CD4-positive, alpha-beta T cell treated with Interleukin-15 for 4 hours (primary cell): ENCODE measurements at regions not wholly inside any gene's neighbourhood (a gene's known extent, or its start where the extent isn't known, plus 50 kb on each side); places are given as distances from the start of the nearest gene placed in this dataset.
"Not testable (repeated sequence)": the region's sequence is repeated elsewhere in the genome, so short reads cannot be mapped to it uniquely, and the experiment has no call there.

Experiments
- DNase-seq: peaks from one replicate; pipeline ENCODE4 v3.0.0-alpha.2; 2020; ENCODE audit warnings: low spot score

DNA sequence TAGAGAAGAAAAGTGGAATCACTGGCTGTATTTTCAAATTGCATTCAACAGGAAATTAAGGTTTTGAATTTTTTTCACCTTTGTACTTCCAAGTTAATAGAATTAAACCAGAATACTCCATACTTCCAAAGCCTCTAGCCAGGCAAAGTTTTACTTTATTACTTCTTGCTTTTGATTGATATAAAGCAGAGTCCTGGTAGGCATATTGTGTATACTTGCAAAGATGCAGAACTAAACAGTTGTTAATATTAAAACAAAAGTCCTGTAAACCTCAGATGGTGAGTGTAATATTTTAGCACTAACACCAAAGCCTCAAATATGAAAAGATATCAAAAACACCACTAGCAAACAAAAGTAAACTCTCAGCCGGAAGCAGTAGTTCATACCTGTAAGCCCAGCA is 107.2 kb upstream of the C2CD4B start:
- no peak for DNase-seq

DNA sequence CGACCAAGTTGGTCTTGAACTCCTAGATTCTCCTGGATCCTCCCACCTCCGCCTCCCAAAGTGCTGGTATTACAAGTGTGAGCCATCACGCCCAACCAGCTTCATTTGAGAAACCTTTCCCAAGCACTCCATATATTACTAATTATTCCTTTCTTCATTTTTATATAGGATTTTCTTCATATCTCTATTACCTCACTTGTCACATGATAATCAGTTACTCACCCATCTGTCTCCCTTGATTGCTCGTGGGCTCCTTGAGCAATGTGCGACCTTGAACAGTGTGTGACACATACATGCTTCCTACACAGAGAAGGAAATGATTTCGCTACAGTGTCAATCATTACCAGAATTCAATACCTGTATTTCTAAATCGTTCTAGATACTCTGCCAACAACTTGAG is 110.7 kb upstream of the C2CD4B start:
- no peak for DNase-seq

DNA sequence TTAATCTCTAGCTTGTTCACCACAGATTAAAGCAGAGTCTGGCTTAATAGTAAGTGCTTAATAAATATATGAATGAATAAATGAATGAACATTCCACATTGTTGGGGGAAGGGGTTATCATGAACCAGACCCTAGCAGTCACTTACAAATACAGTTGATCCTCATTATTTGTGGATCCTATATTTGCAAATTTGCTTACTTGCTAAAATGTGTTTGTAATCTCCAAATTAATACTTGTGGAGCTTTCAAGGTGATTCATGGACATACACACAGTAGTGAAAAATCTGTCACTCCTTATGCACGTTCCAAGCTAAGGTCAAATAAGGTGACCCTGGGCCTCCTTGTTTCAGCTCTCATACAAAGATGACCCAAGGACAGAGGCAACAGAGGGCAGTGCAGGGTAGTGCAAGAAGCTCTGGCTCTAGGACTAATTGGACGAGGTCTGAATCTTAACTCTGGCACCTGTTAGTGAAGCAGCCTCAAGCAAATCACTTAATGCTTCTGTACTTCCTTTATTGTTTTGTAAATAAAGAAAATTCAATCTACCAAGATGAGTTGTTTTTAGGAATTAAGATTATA is 112.8 kb upstream of the C2CD4B start:
- DNase-seq, result no peak

DNA sequence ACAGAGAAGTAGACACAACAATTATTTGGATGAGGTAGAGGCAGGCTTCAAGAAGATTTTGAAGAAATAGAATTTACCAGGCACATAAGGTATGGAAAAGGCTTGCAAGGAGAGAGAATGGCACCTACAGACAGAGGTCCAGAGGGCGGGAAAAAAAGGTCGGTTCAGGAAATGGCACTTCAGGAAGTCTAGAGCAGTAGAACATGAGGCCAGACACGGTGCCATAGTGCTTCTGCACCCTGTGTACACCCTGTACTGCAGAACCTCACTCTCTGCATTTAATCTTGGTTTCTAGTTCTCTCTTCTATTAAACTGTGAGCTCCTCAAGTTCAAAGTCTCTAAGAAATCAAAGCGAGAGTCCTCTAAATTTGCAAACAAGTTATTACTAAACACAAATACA is 113.4 kb upstream of the C2CD4B start:
- DNase-seq, result no peak

DNA sequence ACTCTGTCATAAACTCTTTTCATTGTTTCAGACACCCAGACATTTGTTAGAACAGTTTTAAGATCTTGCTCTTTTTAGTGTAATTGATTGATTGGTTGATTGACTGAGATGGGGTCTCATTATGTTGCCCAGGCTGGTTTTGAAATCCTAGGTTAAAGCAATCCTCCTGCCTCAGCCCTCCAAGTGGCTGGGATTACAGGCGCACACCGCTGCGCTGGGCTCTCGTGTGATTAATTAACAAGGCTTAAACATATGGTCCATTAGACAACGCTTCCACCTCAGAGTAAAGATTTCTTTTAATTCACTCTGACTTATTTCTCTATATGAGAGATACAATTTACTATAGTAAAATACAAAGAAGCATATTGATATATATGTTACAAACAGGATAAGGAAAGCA is 114.0 kb upstream of the C2CD4B start:
- DNase-seq, result no peak

DNA sequence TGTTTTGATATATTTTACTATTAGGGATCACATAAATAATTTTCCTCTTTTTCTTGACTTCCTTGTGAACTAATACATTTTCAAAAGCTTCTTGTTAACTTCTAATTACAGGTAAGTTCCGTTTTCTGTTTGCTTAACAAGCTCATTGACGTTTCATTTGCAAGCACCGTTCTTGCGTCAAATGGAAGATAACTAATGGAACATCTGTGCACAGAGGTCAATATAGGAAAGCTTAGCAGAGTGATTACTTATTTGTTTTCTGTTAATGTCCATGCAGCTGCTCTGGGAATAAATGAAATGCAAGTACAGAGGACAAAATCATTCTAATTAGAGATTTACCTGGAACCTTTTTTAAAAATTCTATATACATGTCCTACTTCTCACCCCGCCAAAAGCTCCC is 115.5 kb upstream of the C2CD4B start:
- no peak for DNase-seq

DNA sequence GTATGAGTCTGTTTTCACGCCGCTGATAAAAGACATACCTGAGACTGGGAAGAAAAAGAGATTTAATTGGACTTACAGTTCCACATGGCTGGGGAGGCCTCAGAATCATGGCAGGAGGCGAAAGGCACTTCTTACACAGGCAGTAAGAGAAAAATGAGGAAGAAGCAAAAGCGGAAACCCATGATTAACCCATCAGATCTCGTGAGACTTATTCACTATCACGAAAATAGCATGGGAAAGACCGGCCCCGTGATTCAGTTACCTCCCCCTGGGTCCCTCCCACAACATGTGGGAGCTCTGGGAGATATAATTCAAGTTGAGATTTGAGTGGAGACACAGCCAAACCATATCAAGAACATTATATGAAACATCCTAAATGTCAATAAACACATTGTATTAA is 116.7 kb upstream of the C2CD4B start:
- DNase-seq, result not testable (repeated sequence)

DNA sequence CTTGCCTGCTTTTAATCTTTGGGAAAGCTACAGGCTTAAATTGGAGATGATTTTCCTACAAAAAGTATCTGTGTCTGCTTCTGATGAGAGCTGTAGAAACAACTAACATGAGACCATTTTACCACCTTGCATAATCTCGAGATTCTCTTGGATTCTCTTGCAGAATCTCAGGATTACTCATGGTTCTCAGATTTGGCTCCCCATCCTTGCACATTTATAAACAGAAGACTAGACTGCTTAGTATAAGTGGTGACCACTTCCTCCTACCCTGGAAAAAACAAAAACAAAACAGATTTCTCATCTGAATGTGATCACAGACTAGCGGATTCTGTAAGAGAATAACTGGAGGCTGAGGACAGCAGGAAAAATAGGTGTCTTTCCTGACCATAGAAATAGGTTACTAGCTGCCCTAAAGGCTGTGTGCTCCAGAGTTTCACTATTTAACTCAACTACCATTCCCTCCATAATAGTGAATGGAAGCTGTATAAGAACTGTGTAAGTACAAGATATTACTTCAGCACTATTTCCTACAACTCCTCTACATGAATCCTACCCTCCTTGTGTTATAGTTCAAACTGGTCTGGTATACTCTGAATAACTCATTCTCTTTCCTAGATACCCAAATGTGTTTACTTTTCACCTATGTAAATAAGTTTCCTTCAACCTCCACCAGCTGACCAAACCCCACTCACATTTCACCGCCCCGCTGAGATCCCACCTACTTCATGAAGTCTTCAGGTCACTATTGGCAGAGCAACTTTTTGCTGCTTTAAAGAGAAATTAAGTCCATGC is 122.2 kb upstream of the C2CD4B start:
- no peak for DNase-seq

DNA sequence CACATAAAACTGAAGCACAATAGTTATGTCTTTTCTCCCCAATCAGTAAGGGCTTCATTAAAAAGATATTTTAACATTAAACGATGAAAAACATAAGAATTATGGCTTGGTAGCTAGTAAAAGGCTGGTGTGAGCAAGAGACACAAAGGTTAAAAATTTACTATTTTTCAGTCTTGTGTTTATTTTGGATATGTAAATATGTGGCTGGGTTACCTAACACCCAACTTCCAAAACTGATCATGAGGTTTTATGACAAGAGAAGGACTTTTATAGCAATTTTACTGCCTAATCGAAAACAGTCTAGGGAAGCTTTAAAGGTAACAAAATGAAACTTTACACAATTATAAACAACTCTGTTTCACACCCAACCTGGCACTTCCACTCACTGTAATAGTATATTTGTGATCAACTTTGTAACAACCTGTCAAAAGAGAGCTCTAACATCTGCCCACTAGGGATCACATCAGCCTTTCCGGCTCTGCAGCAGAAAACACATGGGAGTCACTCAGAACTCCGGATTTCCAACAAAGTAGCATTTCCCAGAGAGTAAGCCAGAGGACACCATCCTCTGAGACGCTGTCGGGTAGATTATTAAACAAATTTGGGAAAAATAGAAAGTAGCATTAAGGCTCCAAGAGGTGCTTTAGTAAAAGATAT is 123.4 kb upstream of the C2CD4B start:
- no peak for DNase-seq

DNA sequence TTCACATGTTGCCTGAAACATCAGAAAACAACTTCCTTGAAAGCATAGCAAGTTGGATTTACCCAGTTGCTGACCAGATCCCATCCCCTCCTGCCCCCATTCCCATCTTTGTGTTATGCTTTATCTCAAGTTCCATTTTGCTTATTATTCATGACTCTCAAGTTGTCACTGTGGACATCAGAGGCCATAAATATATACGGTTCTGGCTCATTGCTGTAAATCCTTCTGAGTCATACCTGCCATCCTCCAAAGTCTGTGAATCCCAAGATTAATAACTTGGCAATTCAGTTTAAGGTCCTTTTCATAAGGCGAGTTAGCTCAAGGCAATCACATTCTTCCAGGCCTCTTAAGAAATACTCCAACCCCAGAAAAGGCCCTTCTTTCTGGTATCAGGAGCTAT is 126.2 kb upstream of the C2CD4B start:
- no peak for DNase-seq

DNA sequence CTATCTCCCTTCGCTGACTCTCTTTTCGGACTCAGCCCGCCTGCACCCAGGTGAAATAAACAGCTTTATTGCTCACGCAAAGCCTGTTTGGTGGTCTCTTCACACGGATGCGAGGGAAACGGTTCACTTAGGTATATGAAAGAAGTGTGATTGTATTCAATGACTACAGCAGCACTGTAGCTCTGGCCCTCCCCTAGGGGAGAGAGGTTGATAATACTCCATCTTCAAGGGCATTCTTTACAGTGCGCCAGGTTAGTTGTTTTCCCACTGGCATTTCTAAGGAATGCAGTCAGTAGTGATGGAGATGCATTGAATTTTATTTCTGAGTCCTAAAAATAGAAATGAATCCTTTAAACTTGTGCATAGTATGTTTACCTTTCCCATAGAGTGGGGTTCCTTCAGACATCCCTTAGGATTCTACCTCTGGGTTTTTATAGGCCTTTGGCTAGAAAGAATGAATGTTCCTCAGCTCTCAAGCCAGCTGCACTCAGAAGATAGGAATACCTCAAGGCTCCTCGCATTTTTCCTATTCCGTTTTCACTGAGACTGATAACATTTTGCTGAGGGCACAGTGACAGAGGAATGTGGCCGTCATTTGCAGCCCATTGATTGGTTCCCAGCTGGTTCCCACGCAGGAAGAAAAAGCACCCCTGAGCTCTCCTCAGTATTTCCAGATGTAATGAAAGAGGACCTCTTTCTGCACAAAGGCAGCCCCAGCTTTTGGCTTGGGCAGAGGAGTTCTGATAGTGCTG is 131.8 kb upstream of the C2CD4B start:
- no peak for DNase-seq

DNA sequence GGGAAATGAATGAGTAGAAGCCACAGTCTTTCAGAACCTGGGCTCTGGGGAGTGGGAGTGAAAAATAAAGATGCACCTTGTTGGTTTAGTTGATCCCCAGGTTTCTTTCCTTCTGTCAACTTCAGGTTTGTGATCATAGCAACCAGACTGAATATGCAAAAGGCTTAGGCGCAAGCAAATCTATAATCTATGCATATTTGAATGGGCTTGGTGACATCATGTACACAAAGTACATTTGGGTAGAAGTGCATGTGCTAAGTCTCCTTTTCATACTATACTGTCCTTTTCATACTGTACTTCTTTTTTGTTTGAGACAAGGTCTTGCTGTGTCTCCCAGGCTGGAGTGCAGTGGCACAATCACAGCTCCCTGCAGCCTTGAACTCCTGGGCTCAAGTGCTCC is 132.4 kb upstream of the C2CD4B start:
- DNase-seq, result no peak

DNA sequence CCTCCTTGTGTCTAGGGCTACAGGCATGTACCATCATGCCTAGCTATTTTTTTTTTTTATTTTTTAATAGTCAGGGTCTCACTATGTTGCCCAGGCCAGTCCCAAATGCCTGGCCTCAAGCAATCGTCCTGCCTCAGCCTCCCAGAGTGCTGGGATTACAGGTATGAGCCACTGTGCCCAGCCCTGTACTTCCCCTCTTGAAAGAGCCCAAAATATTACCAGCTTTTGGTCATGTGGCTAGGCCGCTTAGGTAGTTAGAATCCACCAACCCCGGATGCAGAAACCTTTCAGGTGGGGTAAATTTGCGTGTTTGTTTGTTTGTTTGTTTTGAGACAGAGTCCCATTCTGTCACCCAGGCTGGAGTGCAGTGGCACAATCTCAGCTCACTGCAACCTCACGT is 132.8 kb upstream of the C2CD4B start:
- no peak for DNase-seq

DNA sequence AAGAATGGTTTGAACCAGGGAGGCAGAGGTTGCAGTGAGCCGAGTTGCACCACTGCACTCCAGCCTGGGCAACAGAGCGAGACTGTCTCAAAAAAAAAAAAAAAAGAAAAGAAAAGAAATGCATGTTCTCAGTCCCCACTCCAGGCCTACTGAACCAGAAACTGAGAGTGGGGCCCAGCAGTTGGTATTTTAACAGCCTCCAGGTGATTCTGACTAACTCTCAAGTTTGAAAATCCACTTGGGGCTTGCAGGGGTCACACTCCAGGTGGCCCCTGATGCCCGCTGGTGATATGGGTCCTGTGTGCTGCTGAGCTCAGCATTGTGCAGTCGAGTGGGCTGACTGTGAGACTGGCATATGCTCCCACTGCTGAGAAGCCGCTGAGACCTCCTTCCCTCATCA is 133.7 kb upstream of the C2CD4B start:
- no peak for DNase-seq

DNA sequence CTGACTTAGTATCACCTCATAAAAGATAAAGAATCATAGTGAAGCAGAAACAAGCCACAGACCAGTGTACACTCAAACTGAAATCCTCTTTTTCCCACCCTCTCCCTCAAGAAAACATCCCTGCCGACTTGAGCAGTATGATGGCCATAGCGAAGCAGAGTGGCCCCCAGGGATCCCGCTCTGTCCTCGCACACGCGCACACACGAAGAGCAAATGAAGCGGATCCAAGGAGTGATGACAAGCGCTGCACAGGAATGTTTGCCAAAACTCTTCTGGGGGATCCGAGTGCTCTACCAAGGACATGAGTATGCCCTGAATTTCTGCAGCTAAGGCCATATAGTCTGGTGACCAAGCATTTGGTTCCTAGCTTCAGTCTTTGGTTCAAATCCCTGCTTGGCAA is 134.5 kb upstream of the C2CD4B start:
- no peak for DNase-seq

DNA sequence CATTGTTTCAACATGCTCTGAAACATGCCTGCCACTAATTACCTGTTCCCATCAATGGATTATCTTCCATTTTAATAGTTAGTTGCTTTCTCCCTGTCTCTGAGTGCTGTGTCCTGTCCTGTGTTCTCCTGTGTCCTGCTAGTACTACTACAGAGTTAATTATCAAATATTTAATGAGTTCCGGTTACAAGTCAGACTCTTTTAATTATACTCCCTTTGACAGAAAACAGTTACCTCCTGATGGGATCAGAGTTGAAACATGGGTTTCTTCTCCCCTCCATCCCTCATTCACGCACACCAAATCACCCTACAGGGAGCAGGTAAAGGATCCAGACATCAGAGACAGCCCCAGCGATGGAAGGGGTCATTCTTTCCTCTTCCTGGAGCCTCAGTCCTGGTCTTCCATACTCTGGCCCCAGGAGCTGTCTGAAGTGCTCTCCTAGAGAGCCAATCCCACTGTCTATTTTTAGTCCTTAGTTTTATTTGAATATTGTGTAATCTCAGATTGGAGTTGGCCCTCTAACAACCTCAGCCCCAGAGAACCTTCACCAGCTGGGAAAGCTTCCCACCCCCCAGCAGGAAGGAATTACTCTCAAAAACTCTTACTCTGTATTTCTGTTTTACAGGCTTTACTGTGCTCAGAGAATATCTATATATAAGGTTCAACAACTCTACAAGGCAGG is 137.0 kb upstream of the C2CD4B start:
- no peak for DNase-seq

DNA sequence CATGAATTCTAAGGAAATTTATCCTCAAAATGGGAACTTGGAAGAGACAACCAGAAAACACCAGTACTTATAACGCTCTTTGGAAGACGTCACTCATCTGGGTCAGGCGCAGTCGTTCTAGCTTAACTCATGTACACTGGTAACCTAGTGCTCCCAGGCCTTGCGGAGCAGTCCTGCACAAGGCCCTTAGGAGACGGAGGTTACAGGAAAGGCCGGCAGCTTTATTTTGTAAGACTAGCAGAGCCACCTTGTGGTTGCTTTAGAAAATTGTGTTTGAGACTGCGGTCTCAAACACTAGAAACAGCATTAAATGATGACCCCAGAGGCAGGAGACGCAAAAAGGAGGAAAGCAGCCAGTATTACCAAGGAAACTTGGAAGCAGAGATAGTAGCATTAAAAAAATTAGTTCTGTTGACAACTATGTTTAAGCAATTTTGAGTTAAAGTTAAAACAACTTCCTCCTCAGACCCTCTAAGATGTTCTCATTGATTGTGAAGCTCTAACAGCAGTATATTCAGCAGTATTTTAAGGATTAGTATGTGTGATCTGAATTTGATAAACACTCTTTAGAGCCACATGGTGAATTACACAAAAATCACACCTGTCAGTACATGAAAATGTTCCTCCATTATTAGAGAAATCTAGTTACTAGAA is 141.9 kb upstream of the C2CD4B start:
- DNase-seq, result no peak

DNA sequence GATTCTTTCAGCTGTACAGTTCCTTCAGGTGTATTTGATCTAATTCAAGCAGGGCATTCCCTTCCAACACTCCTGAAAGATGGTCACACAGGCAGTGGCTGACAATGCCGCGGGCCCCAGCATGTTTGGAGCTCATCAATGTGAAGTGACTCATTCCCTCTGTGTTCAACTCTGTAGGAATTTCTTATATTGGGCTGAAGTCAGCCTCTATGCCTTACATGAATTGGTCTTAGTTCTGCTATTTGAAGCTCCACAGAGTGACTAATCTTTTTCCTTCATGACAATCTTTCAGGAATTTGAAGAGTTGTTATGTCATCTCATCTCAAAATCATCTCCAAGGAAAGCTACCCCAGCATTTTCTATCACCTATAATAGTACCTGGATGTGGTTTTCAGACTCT is 142.5 kb upstream of the C2CD4B start:
- no peak for DNase-seq

DNA sequence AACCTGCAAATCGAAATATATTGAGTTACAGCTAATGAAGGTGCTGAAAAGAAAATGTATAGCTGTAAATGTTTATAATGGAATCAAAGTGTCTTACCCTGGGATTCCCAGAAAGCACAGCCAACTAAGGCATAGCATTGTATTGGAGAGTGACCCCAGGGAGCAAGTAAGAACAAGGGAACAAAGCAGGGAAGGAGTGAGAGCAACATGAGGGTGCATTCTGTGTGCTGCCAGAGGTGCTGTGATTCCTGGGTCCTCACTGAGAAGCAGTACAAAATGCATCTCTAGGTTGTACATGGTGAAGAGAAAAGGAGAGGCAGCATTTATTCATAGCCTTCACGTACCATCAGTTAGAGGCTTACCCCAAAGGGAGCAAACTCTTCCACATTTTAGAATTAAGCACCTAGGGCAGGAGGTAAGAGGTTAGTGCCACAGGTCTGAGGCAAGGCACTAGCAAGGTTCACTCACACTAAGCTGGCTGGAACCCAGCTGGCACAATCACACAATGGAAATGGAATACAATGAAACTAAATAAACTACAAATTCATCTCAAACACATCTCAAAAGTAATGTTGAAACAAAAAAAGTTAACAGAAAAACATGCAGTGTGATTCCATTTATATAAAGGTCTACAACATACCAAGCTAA is 151.5 kb upstream of the C2CD4B start:
- no peak for DNase-seq

DNA sequence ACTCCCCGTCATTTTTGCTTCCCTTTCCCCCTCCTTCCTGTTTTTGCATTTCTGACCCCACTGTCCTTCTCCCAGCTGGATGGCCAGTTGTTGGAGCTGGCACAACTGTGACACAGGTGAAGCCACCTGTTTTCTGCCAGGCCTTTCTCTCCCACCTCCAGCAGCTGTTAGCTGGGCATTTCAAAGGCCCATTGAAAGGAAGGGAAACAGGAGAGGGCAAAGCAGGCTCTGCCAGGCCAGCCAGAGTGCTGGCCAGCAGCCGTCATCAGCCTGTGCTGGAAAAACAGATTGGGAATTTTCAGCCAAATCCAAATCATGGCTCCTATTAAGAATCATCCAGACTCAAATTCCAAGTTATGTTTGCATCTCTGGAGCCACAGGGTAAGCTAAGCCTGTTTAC is 155.2 kb upstream of the C2CD4B start:
- DNase-seq, result no peak

DNA sequence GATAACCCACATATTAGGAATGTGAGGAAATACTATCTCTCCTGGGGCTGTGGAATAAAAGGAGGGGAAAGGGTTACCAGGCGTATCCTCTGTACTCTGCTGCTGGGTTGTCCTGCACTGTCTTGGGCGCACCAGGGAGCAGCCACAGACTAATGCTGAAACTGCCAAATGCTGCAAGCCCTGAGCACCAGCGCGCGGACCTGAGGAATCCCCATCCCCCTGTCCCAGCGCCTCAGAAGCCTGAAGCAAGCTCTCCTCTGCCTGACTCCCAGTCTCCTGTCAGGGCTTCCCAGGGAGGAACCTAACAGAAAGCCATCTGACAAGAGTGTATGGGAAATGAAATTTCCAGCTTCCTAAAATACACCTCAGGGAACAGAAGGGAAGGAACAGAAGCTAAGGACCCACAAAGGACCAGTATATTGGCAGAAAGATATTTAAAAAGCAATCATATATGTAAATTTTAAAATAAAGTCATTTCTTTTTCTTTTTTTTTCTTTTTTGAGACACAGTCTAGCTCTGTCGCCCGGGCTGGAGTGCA is 158.3 kb upstream of the C2CD4B start:
- DNase-seq, result no peak
